Cardiac fibroblast (primary cell): ENCODE measurements at regions not wholly inside any gene's neighbourhood (a gene's known extent, or its start where the extent isn't known, plus 50 kb on each side); places are given as distances from the start of the nearest gene placed in this dataset.
A peak's percentile ranks its signal among the peaks of the same experiment; 100 is the strongest.

Source experiments
- DNase-seq, 2 donors: peaks; one replicate each; pipeline versions ENCODE4 v3.0.0 to v3.0.0-alpha.2; 2010; ENCODE audit warnings: low read depth in 2 of 2
- H3K4me3 ChIP-seq, 2 donors: replicated peaks in 1 of 2; 1 replicate in 1 of 2; 2 replicates in 1 of 2; pipeline ENCODE4 v1.5.1; 2011; ENCODE audit warnings: low read depth in 2 of 2, low read length in 2 of 2, mild to moderate bottlenecking in 2 of 2, moderate library complexity in 1 of 2
- TF ChIP-seq, protein P1 (sequence below): IDR thresholded peaks from one replicate; pipeline ENCODE4 v1.5.1; 2011; ENCODE audit warnings: low read depth, mild to moderate bottlenecking, low read length, inconsistent platforms

DNA sequence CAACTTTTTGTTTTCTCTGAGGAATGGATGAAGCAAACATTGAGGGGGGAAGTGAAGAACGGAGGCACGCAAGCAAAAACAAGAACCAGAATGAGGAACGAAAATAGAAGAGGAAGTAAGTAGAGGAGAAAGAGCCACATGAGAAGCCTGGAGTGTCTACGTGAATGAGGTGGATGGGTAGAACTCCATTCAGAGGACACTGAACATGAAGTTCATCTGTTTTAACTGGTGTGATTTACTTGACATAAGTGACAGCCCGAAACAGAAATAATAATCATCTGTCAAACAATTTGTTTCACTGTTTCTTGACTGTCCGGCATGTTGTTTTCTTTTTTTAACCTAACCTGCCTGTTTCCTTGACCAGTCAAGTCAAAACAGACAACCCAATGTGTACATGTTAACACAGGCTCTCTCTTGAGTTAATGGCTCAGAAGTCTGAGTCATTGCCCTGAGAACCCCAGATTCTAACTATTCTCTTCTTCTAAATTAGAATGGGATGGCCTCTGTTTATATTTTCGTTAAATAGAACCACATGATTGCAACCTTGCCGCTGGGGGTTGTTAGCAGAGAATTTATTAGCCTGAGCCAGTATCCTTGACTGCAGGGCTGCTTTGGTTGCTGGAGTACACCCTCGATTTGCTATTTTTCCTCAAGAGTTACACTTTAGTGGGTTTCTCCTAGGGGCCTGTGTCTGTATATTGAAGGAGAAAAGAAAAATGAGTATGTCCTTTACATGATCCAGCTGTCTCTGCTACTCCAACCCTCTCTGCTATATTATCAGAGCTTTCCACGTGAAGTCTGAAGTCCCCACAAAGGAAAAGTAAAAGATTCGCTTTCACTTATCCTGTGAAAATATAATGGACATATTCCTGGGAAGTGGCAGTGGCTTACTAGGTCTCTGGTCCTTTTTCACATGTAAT is 151.7 kb downstream of the ZC3H11B start:
- TF ChIP-seq, protein P1, sequence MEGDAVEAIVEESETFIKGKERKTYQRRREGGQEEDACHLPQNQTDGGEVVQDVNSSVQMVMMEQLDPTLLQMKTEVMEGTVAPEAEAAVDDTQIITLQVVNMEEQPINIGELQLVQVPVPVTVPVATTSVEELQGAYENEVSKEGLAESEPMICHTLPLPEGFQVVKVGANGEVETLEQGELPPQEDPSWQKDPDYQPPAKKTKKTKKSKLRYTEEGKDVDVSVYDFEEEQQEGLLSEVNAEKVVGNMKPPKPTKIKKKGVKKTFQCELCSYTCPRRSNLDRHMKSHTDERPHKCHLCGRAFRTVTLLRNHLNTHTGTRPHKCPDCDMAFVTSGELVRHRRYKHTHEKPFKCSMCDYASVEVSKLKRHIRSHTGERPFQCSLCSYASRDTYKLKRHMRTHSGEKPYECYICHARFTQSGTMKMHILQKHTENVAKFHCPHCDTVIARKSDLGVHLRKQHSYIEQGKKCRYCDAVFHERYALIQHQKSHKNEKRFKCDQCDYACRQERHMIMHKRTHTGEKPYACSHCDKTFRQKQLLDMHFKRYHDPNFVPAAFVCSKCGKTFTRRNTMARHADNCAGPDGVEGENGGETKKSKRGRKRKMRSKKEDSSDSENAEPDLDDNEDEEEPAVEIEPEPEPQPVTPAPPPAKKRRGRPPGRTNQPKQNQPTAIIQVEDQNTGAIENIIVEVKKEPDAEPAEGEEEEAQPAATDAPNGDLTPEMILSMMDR, result no peak
- H3K4me3 ChIP-seq, result no peak overlapping the region
- no peak for DNase-seq

DNA sequence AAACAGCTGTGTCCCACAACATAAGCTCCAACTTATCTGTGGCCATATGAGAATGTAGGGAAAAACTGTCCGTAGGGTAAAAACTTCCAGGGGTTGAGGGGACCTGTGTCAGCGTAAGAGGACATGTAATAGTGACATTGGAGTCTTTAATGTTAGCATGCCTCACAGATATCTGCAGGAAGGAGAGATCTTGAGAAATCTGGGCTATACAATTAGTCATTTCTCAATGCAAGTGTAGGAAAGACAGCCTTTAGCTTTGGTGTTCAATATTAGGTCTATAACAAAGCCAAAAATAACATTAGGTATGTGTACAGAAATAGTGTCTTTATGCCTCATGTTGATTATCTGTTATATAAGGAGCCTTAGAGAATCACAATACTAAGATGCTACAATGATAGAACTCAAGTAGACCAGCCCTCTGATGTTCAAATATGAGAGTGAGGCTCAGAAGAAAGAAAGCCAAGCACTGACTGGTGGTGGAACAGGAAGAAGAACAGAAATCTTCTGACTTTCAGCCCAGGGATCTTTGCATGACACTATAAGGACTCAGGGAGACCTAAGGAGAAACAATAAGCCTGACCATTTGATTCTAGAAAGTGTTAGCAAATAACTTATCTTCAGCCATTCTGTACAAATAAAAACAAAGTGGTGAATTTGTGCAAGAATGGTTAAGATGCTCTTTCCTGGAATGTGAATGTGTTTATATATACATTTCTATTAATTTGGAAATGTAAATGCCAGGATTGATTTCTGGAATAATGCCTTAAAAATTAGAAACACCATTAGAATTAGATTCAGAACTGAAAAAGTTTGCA is 152.6 kb downstream of the ZC3H11B start:
- H3K4me3 ChIP-seq, result no peak overlapping the region
- DNase-seq, result no peak
- TF ChIP-seq, protein P1, result no peak

DNA sequence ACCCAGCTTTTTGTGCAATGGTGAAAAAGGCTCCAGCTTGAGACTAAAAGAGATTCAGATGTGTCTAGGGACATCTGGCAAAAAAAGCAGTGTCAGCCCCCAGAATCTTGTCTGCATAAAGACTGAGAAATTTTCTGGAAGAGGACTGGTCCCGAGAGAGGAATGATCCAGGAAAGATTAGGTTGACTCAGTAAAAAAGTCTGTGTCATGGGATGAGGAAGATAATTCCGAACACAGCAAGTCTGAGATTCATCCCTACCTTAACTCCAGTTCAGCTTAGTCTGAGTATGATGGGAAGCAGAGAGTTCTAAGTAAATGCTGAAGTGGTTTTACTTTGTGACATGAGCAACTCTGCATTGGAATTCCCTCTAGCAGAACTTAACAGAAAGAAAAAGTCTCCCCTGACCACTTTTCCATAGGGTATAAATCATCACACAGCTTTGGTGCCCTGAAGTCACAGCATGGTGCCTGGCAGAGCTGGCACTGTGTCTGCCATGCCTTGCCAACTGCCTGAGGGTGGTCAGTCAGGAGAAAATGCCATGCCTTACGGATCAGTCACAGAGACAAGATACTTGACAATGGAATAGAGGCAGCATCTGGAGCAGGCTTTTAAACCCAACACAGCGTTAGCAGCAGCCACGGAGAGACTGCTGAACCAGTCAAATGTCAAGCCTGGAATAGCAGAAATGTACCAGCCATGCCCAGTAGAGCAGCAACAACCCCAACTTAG is 153.4 kb downstream of the ZC3H11B start:
- H3K4me3 ChIP-seq, result no peak overlapping the region
- TF ChIP-seq, protein P1, result no peak
- no peak for DNase-seq

DNA sequence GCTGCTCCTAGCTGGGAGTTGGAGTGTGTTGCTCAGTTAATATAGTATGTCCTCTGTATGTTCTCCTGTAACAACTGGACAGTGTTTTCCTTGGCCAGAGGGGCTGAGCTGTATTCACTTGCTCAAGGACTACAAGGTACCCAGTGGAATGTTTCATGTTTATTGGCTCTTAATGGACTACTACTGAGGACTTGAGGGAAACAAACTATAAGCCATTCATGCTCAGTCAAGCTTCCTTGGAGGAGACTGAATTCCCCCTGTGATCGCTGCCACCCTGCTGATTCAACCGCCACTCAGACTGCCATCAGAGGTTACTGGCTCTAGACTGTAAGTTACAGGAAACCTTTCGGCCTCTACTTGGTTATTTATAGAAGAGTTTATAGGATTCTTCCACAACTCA is 166.6 kb downstream of the ZC3H11B start:
- no peak for DNase-seq
- TF ChIP-seq, protein P1, result no peak
- H3K4me3 ChIP-seq, result no peak overlapping the region

DNA sequence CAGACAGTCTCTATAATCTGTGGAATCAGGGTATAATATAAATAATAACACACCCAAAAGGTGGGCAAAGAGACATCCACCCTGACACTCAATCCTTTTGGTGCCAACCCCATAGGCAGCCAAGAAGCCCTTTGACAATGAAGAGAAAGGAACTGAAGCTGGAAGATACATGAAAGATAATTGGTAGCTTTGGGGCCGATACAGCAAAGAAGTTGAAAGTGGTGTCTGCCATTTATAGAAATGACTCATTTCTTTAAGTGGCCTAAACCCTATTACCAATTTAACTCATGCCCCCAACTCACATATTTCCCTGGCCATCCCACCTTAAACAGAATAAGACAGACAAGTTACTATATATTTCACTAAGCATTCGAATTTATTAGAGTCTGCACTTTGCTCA is 167.0 kb downstream of the ZC3H11B start:
- no peak for DNase-seq
- TF ChIP-seq, protein P1, result no peak
- no peak overlapping the region for H3K4me3 ChIP-seq

DNA sequence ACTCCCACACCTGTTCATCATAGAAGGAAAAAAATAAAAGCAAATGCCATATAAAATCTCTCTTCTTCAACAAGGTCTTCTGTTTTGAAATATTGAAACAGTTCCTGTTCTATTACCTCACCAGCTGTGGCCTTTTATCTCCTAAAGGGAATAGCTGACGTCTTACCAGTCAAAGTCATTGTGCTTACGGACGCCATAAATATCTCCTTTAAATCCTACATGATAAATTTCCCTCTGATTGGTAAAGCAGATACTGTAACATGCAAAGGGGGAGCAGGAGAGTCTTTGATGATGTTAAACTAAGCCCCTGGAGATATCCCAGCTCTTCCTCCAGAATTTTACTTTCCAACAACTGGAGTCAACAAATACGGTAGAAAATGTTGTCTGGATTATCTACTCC is 168.4 kb downstream of the ZC3H11B start:
- no peak overlapping the region for H3K4me3 ChIP-seq
- DNase-seq, result peak in 1 of 2 donors; percentile 24
- TF ChIP-seq, protein P1, result no peak
